ENCODE measurements at regions not wholly inside any gene's neighbourhood (a gene's known extent, or its start where the extent isn't known, plus 50 kb on each side); places are given as distances from the start of the nearest gene placed in this dataset.

DNA sequence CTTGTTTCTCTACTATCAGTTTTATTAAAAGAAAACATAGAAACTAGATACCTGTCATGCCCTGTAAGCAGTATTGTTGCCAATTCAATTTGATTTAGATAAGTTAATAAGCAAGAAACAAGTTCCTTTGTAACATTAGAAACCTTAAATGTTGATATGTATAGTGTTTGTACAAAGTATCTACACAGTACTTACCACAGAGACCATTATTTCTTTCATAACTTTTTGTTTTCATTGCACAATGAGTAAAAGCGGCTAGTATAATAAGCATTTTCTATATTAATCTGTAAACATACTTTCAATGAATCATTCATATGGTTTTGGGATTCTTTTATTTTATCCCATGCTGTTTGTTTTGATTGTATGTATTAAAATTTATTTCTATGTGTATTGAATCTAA is 305.1 kb downstream of the TTC6 start:
- no peaks in the 10 kb centered on the region for H3K79me2 ChIP-seq (replicated peaks; ENCODE audit: insufficient read depth, low read length)
- H3K9me2 ChIP-seq (ENCODE audit: insufficient read depth, low read length), result no peaks in the 10 kb centered on the region
- no peak overlapping the region for H2AFZ ChIP-seq (ENCODE audit: low read depth, low read length)
- H3K9me3 ChIP-seq (ENCODE audit: low read length), result no peaks in the 10 kb centered on the region
- H3K27me3 ChIP-seq (ENCODE audit: insufficient read depth, low read depth, low read length), result no peaks in the 10 kb centered on the region
- no peak overlapping the region for H3K27ac ChIP-seq (ENCODE audit: low read length)
- H3K36me3 ChIP-seq (ENCODE audit: insufficient read depth, low read length), result no peaks in the 10 kb centered on the region
- no peak overlapping the region for H3K4me2 ChIP-seq (ENCODE audit: low read length)
- no peak overlapping the region for H3K4me3 ChIP-seq (ENCODE audit: low read length)
- no peaks in the 10 kb centered on the region for H4K20me1 ChIP-seq (ENCODE audit: insufficient read depth)
- TF ChIP-seq, protein P1, sequence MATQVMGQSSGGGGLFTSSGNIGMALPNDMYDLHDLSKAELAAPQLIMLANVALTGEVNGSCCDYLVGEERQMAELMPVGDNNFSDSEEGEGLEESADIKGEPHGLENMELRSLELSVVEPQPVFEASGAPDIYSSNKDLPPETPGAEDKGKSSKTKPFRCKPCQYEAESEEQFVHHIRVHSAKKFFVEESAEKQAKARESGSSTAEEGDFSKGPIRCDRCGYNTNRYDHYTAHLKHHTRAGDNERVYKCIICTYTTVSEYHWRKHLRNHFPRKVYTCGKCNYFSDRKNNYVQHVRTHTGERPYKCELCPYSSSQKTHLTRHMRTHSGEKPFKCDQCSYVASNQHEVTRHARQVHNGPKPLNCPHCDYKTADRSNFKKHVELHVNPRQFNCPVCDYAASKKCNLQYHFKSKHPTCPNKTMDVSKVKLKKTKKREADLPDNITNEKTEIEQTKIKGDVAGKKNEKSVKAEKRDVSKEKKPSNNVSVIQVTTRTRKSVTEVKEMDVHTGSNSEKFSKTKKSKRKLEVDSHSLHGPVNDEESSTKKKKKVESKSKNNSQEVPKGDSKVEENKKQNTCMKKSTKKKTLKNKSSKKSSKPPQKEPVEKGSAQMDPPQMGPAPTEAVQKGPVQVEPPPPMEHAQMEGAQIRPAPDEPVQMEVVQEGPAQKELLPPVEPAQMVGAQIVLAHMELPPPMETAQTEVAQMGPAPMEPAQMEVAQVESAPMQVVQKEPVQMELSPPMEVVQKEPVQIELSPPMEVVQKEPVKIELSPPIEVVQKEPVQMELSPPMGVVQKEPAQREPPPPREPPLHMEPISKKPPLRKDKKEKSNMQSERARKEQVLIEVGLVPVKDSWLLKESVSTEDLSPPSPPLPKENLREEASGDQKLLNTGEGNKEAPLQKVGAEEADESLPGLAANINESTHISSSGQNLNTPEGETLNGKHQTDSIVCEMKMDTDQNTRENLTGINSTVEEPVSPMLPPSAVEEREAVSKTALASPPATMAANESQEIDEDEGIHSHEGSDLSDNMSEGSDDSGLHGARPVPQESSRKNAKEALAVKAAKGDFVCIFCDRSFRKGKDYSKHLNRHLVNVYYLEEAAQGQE (IDR thresholded peaks at IDR 0.05; ENCODE audit: borderline replicate concordance), result no peak
- TF ChIP-seq RAD21 (conservative IDR thresholded peaks at IDR 0.05) (no peak), SMC3 (conservative IDR thresholded peaks at IDR 0.05; ENCODE audit: poor library complexity) (no peak), EZH2 (IDR thresholded peaks at IDR 0.05; ENCODE audit: borderline replicate concordance, insufficient read depth, low read length, poor library complexity, severe bottlenecking) (no peak), TAF1 (IDR thresholded peaks at IDR 0.05; ENCODE audit: low read depth) (no peak), MXI1 (conservative IDR thresholded peaks at IDR 0.05; ENCODE audit: poor library complexity, severe bottlenecking) (no peak), EP300 (conservative IDR thresholded peaks at IDR 0.05; ENCODE audit: poor library complexity, severe bottlenecking) (no peak), POLR2AphosphoS5 (IDR thresholded peaks at IDR 0.05) (no peak)
- TF ChIP-seq, protein P2, sequence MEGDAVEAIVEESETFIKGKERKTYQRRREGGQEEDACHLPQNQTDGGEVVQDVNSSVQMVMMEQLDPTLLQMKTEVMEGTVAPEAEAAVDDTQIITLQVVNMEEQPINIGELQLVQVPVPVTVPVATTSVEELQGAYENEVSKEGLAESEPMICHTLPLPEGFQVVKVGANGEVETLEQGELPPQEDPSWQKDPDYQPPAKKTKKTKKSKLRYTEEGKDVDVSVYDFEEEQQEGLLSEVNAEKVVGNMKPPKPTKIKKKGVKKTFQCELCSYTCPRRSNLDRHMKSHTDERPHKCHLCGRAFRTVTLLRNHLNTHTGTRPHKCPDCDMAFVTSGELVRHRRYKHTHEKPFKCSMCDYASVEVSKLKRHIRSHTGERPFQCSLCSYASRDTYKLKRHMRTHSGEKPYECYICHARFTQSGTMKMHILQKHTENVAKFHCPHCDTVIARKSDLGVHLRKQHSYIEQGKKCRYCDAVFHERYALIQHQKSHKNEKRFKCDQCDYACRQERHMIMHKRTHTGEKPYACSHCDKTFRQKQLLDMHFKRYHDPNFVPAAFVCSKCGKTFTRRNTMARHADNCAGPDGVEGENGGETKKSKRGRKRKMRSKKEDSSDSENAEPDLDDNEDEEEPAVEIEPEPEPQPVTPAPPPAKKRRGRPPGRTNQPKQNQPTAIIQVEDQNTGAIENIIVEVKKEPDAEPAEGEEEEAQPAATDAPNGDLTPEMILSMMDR (IDR thresholded peaks at IDR 0.05; ENCODE audit: poor library complexity, severe bottlenecking), result no peak
- H3K9ac ChIP-seq (ENCODE audit: low read length), result no peak overlapping the region
- no peaks in the 10 kb centered on the region for H3F3A ChIP-seq (ENCODE audit: insufficient read depth, low read length, poor library complexity, severe bottlenecking)

DNA sequence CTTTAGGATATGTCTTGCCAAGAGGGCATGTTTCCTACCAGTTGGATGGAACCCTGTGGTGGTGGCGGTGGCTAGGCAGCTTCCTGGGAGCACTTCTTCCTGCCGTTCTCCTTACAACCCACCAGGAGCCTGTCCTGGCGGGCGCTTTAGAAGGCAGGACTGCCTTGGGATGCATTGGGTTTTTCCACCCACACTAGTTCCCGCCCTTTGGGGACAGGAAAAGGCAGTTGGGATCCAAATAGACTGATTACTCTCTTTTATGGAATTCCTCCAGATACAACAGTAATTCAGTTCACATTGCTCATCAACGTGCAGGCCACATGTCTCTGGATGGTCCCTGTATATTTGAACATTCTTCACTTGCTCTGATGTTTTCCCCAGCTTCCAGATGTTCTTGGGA is 305.7 kb upstream of the SSTR1 start:
- no peak overlapping the region for H2AFZ ChIP-seq (ENCODE audit: low read depth, low read length)
- TF ChIP-seq SMC3 (conservative IDR thresholded peaks at IDR 0.05; ENCODE audit: poor library complexity) (no peak), EZH2 (IDR thresholded peaks at IDR 0.05; ENCODE audit: borderline replicate concordance, insufficient read depth, low read length, poor library complexity, severe bottlenecking) (no peak), TAF1 (IDR thresholded peaks at IDR 0.05; ENCODE audit: low read depth) (no peak), MXI1 (conservative IDR thresholded peaks at IDR 0.05; ENCODE audit: poor library complexity, severe bottlenecking) (no peak)
- H3K36me3 ChIP-seq (ENCODE audit: insufficient read depth, low read length), result no peaks in the 10 kb centered on the region
- no peak overlapping the region for H3K4me2 ChIP-seq (ENCODE audit: low read length)
- H3K27me3 ChIP-seq (ENCODE audit: insufficient read depth, low read depth, low read length), result no peaks in the 10 kb centered on the region
- H3K9me3 ChIP-seq (ENCODE audit: low read length), result no peaks in the 10 kb centered on the region
- no peak overlapping the region for H3K27ac ChIP-seq (ENCODE audit: low read length)
- no peaks in the 10 kb centered on the region for H3F3A ChIP-seq (ENCODE audit: insufficient read depth, low read length, poor library complexity, severe bottlenecking)
- no peaks in the 10 kb centered on the region for H3K9me2 ChIP-seq (ENCODE audit: insufficient read depth, low read length)
- no peak overlapping the region for H3K9ac ChIP-seq (ENCODE audit: low read length)
- H4K20me1 ChIP-seq (ENCODE audit: insufficient read depth), result no peaks in the 10 kb centered on the region
- no peaks in the 10 kb centered on the region for H3K79me2 ChIP-seq (replicated peaks; ENCODE audit: insufficient read depth, low read length)
- H3K4me3 ChIP-seq (ENCODE audit: low read length), result no peak overlapping the region

All from neural cell (in vitro differentiated cells).